Memory B cell (primary cell): ENCODE measurements at regions not wholly inside any gene's neighbourhood (a gene's known extent, or its start where the extent isn't known, plus 50 kb on each side); places are given as distances from the start of the nearest gene placed in this dataset.
"Not testable (repeated sequence)": the region's sequence is repeated elsewhere in the genome, so short reads cannot be mapped to it uniquely, and the experiment has no call there.

Experiments used
- ATAC-seq: fragments of 150-1000 bp; cut with Tn5 transposase; 2 replicates; pipeline ENCODE4 v1.10.0; 2021; ENCODE audit warnings: low read depth, mild to moderate bottlenecking, moderate library complexity
- DNase-seq, 2 donors: peaks; one replicate each; pipeline ENCODE4 v3.0.0; 2022; ENCODE audit warnings: low spot score in 2 of 2
- H3K27ac Mint-ChIP-seq: one replicate; pipeline ENCODE4 v1.8.0; 2022; ENCODE audit warnings: mild to moderate bottlenecking, moderate library complexity, mixed read lengths
- H3K27me3 Mint-ChIP-seq: one replicate; pipeline ENCODE4 v1.8.0; 2022; ENCODE audit warnings: mixed read lengths
- H3K36me3 Mint-ChIP-seq: one replicate; pipeline ENCODE4 v1.8.0; 2022; ENCODE audit warnings: mild to moderate bottlenecking, mixed read lengths
- H3K4me1 Mint-ChIP-seq: one replicate; pipeline ENCODE4 v1.8.0; 2022; ENCODE audit warnings: mixed read lengths
- H3K4me3 Mint-ChIP-seq: one replicate; pipeline ENCODE4 v1.8.0; 2022; ENCODE audit warnings: mild to moderate bottlenecking, moderate library complexity, mixed read lengths
- H3K9me3 Mint-ChIP-seq: one replicate; pipeline ENCODE4 v1.8.0; 2022; ENCODE audit warnings: mixed read lengths

GRCh38 chrX:112947981-112948615 lies 107.5 kb upstream of the AMOT start:
- no peaks in the 10 kb centered on the region for H3K36me3 Mint-ChIP-seq
- DNase-seq (no peak), ATAC-seq (no peak)
- no peak overlapping the region for H3K27ac Mint-ChIP-seq
- no peaks in the 10 kb centered on the region for H3K4me1 Mint-ChIP-seq
- no peaks in the 10 kb centered on the region for H3K27me3 Mint-ChIP-seq
- H3K9me3 Mint-ChIP-seq = no peaks in the 10 kb centered on the region
- no peak overlapping the region for H3K4me3 Mint-ChIP-seq

- no peak overlapping the region for H3K27ac Mint-ChIP-seq
- no peak overlapping the region for H3K4me3 Mint-ChIP-seq
- no peaks in the 10 kb centered on the region for H3K4me1 Mint-ChIP-seq
- H3K9me3 Mint-ChIP-seq = no peaks in the 10 kb centered on the region
- DNase-seq = no peak
- H3K27me3 Mint-ChIP-seq = no peaks in the 10 kb centered on the region
- no peak for ATAC-seq
- H3K36me3 Mint-ChIP-seq = no peaks in the 10 kb centered on the region
Measured at GRCh38 chrX:112946227-112946626, 105.6 kb upstream of the AMOT start.

DNA sequence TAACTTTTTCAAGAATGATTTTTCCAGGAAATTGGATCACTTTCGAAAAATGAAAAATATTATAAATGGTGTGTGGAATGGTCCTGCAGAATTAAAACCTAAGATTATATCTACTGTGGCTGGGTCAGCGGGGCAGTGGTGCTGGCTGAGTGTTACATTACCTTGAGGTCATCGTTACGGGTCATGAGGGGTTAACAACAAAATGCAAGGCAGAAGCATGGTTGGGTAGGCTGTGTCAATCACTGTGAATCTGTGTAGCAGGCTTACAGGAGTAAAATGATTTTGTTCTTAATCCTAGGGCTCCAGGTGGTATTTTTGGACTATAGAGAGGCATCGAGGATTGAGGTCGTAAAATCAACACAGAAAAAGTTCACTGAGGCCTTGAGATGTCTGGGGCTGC lies 105.2 kb upstream of the AMOT start:
- H3K9me3 Mint-ChIP-seq = no peaks in the 10 kb centered on the region

DNA sequence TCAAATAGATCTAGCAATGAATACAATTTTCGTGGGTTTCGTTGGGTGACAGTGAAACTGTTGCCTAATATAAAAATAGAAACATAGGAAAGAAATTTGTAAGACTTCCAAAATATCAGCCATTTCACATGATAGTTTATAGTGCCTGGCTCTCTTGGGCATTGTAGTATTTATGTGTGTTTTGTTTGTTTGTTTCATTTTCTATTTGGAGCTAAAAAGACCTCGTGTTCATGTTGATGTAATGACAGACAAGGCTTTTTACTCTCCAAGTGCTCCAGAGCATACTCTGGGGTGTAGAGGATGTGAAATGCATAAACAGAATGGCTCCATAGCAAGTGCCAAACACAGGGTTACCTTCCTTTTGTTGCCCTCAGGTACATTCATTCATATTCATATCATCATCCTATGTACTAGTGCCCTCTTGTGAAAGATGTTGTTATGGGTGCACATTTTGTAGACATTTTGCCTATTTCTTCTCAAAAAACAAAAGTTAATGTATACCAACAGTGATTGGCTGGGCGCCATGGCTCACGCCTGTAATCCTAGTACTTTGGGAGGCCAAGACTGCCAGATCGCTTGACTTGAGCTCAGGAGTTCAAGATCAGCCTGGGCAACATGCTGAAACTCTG lies 100.7 kb upstream of the AMOT start:
- H3K4me1 Mint-ChIP-seq = no peaks in the 10 kb centered on the region
- no peaks in the 10 kb centered on the region for H3K9me3 Mint-ChIP-seq
- no peak overlapping the region for H3K27ac Mint-ChIP-seq
- H3K27me3 Mint-ChIP-seq = no peaks in the 10 kb centered on the region
- no peak for DNase-seq
- no peaks in the 10 kb centered on the region for H3K36me3 Mint-ChIP-seq
- ATAC-seq = no peak
- no peak overlapping the region for H3K4me3 Mint-ChIP-seq

More for the DNA sequence above, 105.2 kb upstream of the AMOT start:
- DNase-seq (no peak), ATAC-seq (no peak)
- no peaks in the 10 kb centered on the region for H3K36me3 Mint-ChIP-seq
- no peak overlapping the region for H3K4me3 Mint-ChIP-seq
- no peaks in the 10 kb centered on the region for H3K4me1 Mint-ChIP-seq
- H3K27ac Mint-ChIP-seq = no peak overlapping the region
- H3K27me3 Mint-ChIP-seq = no peaks in the 10 kb centered on the region

DNA sequence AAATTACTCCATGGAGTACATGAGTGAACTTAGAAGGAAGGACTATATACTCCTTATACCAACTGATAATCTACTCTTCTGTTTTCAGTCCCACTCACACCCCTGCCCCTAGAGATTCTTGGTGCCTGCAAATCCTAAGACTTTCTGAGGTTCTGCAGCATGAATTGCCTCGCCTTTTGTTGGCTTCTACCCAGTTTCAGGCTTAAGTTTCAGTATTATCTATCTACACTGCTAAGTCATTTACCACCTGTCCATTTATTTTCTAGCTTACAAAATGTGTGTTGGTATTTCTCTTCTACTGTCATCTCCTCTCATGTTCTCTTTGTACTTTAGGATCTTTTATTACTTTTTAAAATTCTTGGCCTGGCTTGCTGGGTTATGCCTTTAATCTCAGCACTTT lies 94.4 kb upstream of the AMOT start:
- no peak for ATAC-seq
- H3K4me1 Mint-ChIP-seq = no peaks in the 10 kb centered on the region

GRCh38 chrX:112931900-112932299 lies 91.3 kb upstream of the AMOT start:
- Mint-ChIP-seq H3K9me3 (no peaks in the 10 kb centered on the region), H3K27me3 (peaks cover 1% of the 10 kb centered on the region), H3K4me1 (no peaks in the 10 kb centered on the region), H3K4me3 (no peak overlapping the region), H3K36me3 (no peaks in the 10 kb centered on the region), H3K27ac (no peak overlapping the region)
- no peak for ATAC-seq
- no peak for DNase-seq

More for the DNA sequence above, 94.4 kb upstream of the AMOT start:
- H3K27me3 Mint-ChIP-seq = peaks cover 1% of the 10 kb centered on the region
- H3K36me3 Mint-ChIP-seq = no peaks in the 10 kb centered on the region
- no peak overlapping the region for H3K4me3 Mint-ChIP-seq
- DNase-seq = no peak
- no peaks in the 10 kb centered on the region for H3K9me3 Mint-ChIP-seq
- H3K27ac Mint-ChIP-seq = no peak overlapping the region

GRCh38 chrX:112931478-112931877 lies 90.8 kb upstream of the AMOT start:
- ATAC-seq (no peak), DNase-seq (no peak)
- no peak overlapping the region for H3K27ac Mint-ChIP-seq
- H3K4me1 Mint-ChIP-seq = no peaks in the 10 kb centered on the region
- peaks cover 1% of the 10 kb centered on the region for H3K27me3 Mint-ChIP-seq
- H3K4me3 Mint-ChIP-seq = no peak overlapping the region
- H3K9me3 Mint-ChIP-seq = no peaks in the 10 kb centered on the region
- H3K36me3 Mint-ChIP-seq = no peaks in the 10 kb centered on the region

DNA sequence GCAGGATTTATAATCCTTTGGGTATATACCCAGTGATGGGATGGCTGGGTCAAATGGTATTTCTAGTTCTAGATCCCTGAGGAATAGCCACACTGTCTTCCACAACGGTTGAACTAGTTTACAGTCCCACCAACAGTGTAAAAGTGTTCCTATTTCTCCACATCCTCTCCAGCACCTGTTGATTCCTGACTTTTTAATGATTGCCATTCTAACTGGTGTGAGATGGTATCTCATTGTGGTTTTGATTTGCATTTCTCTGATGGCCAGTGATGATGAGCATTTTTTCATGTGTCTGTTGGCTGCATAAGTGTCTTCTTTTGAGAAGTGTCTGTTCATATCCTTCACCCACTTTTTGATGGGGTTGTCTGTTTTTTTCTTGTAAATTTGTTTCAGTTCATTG lies 82.8 kb upstream of the AMOT start:
- H3K27ac Mint-ChIP-seq, H3K4me1 Mint-ChIP-seq, H3K4me3 Mint-ChIP-seq, H3K9me3 Mint-ChIP-seq, ATAC-seq, H3K36me3 Mint-ChIP-seq, DNase-seq, H3K27me3 Mint-ChIP-seq: not testable (repeated sequence)

DNA sequence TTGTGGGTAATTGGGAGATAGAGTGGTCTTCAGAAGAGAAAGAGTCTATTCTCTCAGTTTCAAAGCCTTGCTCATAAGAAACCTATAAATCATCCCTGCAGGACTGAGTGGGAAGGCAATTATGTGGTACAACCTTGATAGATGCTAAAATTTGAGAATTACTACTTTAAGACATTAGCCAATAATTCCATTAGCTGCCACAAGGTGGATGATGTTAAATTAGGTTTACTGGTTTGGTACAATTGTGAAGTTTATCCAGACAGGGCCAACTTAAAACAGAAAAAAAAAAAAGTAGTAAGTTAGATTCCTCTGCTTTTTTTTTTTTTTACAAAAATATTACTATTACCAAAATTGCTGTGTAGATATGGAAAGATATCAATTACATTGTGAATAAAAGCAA lies 73.2 kb upstream of the AMOT start:
- Mint-ChIP-seq H3K27ac (no peak overlapping the region), H3K36me3 (no peaks in the 10 kb centered on the region), H3K27me3 (no peaks in the 10 kb centered on the region), H3K4me3 (no peak overlapping the region), H3K9me3 (no peaks in the 10 kb centered on the region), H3K4me1 (no peaks in the 10 kb centered on the region)
- DNase-seq = no peak
- ATAC-seq = no peak

DNA sequence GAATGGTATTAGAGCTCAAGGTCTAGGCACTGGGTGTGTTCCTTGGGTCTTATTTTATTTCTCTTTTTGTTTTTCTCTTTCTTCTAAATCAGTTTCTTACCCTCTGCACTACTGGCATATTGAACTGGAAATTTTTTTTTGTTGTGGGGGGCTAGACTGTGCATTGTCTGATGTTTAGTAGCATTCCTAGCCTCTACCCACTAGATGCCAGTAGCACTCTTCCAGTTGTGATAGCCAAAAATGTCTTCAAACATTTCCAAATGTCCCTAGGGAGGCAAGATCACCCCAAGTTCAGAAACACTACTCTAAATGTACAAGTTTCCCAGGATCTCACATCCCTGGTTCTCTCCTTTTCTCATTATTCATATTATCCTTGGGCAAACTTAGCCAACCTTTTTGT lies 69.8 kb upstream of the AMOT start:
- no peak for DNase-seq
- no peaks in the 10 kb centered on the region for H3K27me3 Mint-ChIP-seq
- H3K9me3 Mint-ChIP-seq = no peaks in the 10 kb centered on the region

GRCh38 chrX:112901869-112902725 lies 61.5 kb upstream of the AMOT start:
- no peak overlapping the region for H3K27ac Mint-ChIP-seq
- no peak for DNase-seq
- no peak for ATAC-seq
- no peak overlapping the region for H3K4me3 Mint-ChIP-seq
- no peaks in the 10 kb centered on the region for H3K27me3 Mint-ChIP-seq
- no peaks in the 10 kb centered on the region for H3K4me1 Mint-ChIP-seq
- no peaks in the 10 kb centered on the region for H3K9me3 Mint-ChIP-seq
- H3K36me3 Mint-ChIP-seq = no peaks in the 10 kb centered on the region

More for the DNA sequence above, 69.8 kb upstream of the AMOT start:
- H3K4me3 Mint-ChIP-seq = no peak overlapping the region
- H3K27ac Mint-ChIP-seq = no peak overlapping the region
- no peaks in the 10 kb centered on the region for H3K4me1 Mint-ChIP-seq
- ATAC-seq = no peak
- no peaks in the 10 kb centered on the region for H3K36me3 Mint-ChIP-seq

DNA sequence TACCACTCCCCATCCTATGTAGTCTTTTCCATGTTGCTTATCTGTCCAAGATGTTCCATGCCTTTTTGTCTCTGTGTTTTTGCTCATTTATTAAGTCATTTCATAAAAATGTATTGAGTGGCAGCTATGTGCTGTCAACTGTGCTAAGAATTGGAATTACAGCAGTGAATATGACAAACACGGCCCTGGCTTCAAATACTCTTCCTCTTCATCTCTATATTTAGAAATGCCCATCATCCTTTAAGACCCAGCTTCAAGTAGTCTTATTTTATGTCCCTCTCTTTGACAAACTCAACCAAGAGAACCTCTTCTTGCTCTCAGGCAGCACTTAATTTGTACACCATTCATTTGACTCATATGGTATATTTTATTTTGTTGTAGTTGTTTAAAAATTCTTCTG lies 55.4 kb upstream of the AMOT start:
- H3K9me3 Mint-ChIP-seq = no peaks in the 10 kb centered on the region
- H3K4me1 Mint-ChIP-seq = no peaks in the 10 kb centered on the region
- no peak for DNase-seq
- H3K27me3 Mint-ChIP-seq = no peaks in the 10 kb centered on the region
- ATAC-seq = no peak
- H3K4me3 Mint-ChIP-seq = no peak overlapping the region
- H3K27ac Mint-ChIP-seq = no peak overlapping the region
- H3K36me3 Mint-ChIP-seq = no peaks in the 10 kb centered on the region
